ENCODE measurements at regions not wholly inside any gene's neighbourhood (a gene's known extent, or its start where the extent isn't known, plus 50 kb on each side); places are given as distances from the start of the nearest gene placed in this dataset.

DNA sequence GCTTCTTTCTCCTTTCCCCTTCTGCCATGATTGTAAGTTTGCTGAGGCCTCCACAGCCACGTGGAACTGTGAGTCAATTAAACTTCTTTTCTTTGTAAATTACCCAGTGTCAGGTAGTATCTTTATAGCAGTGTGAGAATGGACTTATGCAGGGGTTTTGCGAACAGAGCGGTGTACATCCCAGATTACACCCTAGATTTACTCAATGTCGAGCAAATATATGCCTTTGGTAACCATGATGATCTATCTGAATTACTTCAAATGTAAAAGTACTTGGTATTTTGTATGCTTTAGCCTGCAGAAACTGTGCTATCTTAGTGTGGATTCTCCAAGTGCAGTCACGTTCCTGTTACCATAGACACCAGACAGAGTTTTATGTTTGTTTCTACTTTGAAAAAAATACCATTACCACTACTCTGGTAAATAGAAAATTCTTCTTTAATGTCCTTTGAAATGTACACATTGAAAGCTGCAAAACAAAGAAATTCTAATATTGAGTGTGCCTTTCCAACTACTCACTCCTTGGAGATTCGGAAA is 510.4 kb upstream of the ARGLU1 start:
- no peak for DNase-seq

GRCh38 chr13:107076801-107077200 is 508.9 kb upstream of the ARGLU1 start:
- DNase-seq = no peak

DNA sequence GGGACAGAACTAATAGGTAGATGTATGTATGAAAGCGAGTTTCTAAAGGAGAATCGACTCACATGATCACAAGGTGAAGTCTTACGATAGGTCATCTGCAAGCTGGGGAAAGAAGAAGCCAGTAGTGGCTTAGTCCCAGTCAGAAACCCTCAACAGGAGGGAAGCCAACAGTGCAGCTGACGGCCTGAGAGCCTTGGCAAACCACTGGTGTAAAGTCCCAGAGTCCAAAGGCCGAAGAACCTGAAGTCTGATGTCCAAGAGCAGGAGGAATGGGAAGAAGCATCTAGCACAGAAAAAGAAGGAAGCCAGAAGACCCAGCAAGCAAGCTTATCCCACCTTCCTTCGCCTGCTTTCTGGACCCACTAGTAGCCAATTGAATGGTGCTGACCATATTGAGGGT is 507.6 kb upstream of the ARGLU1 start:
- no peak for DNase-seq

DNA sequence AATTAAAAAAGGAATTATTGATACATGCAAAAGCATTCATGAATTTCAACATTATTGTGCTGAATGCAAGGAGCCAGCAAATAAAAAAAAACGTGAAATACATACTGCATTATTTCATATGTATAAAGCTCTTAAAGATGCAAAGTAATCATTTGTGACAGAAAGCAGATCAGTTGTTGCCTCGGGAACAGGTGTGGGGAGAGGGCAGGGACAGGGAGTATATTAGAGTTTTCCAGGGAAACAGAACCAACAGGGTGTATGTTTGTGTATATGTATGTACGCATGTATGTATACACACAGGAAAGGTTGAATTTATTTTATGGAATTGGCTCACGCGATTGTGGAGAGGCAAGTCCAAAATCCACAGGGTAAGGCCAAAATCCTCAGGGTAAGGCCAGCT is 502.9 kb upstream of the ARGLU1 start:
- DNase-seq = no peak

- no peak for DNase-seq
Observed at GRCh38 chr13:107069108-107069776, 501.3 kb upstream of the ARGLU1 start.

DNA sequence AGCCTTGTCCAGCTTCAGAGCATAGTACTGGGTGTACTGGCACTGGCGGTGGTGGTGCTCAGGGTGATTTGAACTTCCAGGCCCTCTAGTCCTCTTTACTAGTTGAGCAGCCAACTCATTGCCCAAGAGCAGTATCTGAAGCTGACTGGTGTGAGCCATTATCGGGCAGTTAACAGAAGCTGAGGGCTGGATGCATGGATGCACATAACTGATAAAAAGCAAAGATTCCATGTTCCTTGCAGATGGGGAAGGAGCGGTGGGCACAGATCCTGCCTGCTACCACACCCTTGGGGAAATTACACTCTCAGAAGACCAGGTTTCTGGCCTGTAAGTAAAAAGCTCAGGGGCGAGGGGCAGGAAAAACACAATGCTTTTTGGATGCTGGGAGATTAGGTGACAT is 499.4 kb upstream of the ARGLU1 start:
- DNase-seq = no peak

GRCh38 chr13:107066355-107066754 is 498.4 kb upstream of the ARGLU1 start:
- DNase-seq = no peak

GRCh38 chr13:107065036-107065435 is 497.1 kb upstream of the ARGLU1 start:
- no peak for DNase-seq

- no peak for DNase-seq
Observed at GRCh38 chr13:107057028-107057631, 489.2 kb upstream of the ARGLU1 start.

DNA sequence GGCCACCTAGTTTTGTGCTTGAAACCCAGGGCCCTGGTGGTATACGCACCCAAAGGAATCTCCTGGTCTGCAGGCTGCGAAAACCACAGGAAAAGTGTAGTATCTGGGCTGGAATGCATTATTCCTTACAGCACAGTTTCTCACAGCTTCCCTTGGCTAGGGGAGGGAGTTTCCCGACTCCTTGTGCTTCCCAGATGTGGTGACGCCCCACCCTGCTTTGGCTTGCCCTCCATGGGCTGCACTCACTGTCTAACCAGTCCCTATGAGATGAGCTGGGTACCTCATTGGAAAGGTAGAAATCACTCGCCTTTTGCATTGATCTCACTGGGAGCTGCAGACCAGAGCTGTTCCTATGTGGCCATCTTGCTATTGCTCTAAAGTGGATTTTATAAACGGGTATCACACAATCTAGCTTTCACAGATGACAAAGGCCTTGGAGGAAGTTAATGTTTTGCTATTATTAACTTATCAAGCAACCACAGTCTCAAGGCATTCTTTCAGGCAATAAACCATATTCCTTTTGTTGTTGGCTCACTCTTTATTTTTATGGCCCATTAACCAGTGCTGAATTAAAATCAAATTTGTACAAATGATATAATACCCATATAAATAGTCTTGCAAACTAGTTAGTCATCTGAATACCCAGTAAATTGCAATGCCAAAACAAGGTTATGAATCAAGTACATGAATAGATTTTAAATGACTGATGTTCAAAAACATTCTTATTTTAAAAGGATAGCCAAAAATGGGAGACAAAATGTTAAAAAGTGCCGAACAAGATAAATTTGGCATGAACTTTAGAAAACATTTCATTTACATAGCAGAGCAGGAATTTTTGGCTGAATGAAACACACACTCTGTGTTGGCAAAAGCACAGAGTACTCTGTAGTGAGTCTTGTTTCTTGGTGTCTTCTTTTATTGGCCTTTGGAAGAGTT is 475.4 kb upstream of the ARGLU1 start:
- no peak for DNase-seq

DNA sequence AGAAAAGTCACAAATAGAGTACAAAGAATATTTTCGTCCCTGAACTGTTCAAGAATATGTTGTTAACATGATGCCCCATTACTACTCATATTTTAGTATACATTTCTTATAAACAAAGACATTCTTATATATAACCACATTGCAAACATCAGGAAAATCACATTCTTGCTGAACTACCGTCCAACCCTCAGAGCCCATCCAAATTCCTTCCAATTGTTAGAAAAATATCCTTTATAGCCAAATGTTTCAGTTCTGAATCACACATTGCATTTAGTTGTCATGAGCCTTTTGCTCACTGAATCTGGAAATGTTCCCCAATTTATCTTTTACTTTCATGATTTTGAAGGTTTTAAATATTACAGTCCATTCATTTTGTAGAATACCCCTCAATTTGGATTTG is 467.8 kb upstream of the ARGLU1 start:
- DNase-seq = no peak

GRCh38 chr13:107035186-107035585 is 467.2 kb upstream of the ARGLU1 start:
- DNase-seq = no peak

GRCh38 chr13:107034236-107034872 is 466.4 kb upstream of the ARGLU1 start:
- no peak for DNase-seq

DNA sequence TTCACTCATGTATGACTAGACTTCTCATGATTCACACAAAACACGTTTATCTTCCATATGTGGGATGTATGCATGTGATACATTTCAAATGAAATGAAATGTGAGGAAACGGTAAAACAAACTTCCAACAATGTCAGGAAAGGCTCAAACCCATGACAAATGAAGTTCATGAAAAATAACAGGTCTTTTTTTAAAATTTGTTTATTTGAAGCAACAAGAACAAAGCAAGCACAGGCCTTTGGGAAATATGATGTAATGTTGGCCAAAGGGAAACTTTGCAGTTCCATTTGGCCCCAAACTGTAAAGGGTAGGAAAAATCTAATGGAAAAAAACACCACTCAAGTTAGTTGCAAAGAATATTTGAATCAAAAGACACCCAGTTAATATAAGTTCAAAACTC is 463.8 kb upstream of the ARGLU1 start:
- no peak for DNase-seq

- no peak for DNase-seq
Observed at GRCh38 chr13:107028751-107029150, 460.8 kb upstream of the ARGLU1 start.

GRCh38 chr13:107025991-107026390 is 458.1 kb upstream of the ARGLU1 start:
- no peak for DNase-seq

DNA sequence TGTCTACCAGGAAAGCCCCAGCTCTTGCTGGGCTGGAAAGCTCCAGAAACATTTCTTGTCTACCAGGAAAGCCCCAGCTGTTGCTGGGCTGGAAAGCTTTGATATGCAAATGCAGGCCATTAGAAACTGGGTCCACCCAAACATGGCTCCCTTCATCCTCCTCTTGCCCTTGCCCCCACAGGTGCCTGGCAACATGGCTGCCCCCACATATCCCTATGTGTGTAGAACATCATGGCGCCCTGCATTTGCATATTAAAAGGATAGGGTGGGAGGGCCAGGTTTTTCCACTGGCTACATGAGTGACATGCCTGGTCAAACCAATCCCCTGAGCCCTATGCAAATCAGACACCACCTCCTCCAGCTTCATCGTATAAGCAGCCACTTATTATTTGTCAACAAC is 455.4 kb upstream of the ARGLU1 start:
- no peak for DNase-seq

GRCh38 chr13:107020393-107020792 is 452.5 kb upstream of the ARGLU1 start:
- no peak for DNase-seq

DNA sequence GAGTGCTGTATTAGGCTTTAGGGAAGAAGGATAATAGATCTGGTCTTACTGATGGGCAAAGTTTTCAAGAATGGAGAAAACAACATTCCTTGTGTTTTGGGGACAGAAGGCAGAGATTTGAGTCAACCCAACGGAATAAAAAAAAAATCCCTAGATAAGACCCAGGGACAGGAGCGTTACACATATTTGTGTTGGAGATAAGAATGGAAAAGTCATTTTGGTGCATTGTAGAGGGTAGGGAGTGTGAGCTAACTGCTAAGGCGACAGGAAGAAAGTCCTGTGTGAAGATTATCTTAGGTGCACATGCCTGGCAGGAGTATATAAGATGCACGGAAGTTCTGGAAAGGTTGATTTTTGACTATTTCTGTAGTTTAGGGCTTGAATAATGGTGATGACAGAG is 450.3 kb upstream of the ARGLU1 start:
- no peak for DNase-seq

GRCh38 chr13:107006661-107007060 is 438.7 kb upstream of the ARGLU1 start:
- no peak for DNase-seq

DNA sequence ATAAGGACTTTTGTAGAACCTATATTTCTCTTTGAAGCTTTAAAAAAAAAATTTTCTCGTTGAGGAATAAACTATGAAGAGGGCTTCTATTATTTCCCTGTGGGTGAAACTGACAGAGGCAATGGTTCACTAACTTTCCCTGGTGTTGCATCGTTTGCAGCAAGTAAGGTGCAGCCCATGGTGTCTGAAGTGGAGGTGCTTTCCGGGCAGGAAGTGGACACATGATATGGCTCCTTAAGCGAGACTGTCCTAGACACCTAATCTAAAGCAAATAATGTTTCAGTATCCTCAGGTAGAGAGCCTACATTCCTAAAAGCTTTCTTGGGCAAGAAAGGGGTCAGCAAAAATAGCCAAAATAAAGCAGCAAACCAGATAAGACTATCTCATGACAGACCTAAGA is 437.6 kb upstream of the ARGLU1 start:
- DNase-seq = no peak

GRCh38 chr13:107003911-107004310 is 436.0 kb upstream of the ARGLU1 start:
- no peak for DNase-seq

DNA sequence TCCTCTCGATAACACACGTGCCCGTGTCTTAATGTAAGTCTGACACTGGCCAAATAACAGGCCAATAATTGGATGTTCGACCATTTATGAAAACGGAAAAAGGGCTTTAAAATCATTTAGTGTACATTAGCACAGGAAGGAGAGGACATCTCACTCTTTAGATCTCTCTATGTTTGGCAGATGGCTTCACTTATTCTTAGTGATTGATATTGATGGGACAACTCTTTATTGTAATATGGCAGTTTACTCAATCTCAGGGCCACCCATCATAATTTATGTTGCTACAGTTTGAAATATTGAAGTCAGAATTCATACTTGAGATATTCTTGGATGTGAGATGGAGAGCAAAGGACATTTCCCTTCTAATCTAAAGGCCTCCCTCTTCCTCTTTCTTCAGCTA is 430.7 kb upstream of the ARGLU1 start:
- no peak for DNase-seq

Data from NCI-H748 treated with DMSO at 0.1 percent for 48 hours (cell line).